ENCODE measurements at regions not wholly inside any gene's neighbourhood (a gene's known extent, or its start where the extent isn't known, plus 50 kb on each side); places are given as distances from the start of the nearest gene placed in this dataset.

DNA sequence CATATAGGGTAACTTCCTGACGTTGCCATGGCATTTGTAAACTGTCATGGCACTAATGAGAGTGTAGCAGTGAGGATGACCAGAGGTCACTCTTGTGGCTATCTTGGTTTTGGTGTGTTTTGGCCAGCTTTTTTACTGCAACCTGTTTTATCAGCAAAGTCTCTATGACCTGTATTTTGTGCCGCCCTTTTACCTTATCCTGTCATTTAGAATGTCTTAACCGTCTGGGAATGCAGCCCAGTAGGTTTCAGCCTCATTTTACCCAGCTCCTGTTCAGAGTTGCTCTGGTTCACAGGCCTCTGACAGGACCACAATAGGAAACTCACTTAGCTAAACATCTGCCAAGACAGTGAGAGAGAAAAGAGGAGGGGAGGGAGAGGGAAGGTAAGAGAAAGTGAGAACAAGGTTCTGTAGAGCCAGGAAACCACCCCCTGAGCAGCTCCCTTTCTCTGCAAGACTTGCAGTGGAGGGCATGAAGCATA, 64.8 kb upstream of the PLEKHG3 start:
- DNase-seq (ENCODE audit: low spot score): no peak

DNA sequence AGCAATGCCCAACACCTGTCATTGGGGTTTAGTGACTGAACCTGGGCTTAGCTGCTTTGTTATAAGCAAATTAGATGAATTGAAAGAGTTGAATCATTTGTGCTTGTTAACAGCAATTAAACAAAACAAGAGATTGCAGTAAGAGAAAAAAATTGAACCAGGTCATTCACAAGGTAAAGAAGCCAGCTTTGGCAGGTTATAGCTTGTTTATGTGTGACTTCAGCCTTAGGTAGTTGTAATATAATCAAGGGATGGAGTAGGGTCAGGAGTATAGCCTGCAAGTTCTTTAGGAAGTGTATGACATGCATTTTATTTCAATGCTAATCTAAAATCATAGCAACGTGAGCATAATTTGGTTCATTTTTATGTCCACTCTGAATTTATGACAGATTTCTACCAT, 63.4 kb upstream of the PLEKHG3 start:
- DNase-seq (ENCODE audit: low spot score): no peak

DNA sequence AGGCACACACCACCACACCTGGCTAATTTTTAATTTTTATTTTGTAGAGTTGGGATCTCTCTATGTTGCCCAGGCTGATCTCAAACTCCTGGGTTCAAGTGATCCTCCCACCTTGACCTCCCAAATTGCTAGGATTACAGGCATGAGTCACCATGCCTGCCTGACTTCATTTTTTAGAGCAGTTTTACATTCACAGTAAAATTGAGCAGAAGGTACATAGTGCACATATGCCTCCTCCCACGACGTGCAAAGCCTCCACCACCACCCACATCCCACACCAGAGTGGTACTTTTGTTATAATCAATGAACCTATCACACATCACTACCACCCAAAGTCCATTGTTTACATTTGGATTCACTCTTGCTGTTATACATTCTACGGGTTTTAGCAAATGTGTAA, 62.5 kb upstream of the PLEKHG3 start:
- DNase-seq (ENCODE audit: low spot score): no peak

DNA sequence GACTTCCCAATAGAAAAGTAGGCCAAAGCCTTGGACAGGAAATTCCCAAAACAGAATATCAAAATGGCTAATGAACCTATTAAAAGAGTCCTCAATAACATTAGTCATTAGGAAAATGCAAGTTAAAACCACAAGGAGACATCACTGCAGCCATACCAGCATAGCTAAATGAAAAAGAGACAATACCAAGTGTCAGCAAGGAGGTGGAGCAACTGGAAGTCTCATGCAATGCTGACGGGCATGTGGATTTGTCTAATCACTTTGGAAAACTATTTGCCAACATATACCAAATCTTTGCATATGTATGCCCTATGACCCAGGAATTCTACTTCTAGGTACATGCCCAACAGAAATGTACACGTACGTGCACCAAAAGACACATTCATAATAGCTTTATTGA, 60.5 kb upstream of the PLEKHG3 start:
- no peak for DNase-seq (ENCODE audit: low spot score)

DNA sequence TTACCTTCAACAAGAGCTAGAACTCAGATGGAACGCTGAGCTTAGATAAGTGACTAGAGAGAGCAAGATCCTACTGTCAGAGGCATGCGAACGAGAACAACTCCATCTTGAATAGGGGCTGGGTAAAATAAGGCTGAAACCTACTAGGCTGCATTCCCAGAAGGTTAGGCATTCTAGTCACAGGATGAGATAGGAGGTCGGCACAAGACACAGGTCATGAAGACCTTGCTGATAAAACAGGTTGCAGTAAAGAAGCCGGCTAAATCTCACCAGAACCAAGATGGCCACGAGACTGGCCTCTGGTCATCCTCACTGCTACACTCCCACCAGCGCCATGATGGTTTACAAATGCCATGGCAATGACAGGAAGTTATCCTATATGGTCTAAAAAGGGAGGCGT, 59.6 kb upstream of the PLEKHG3 start:
- no peak for DNase-seq (ENCODE audit: low spot score)

DNA sequence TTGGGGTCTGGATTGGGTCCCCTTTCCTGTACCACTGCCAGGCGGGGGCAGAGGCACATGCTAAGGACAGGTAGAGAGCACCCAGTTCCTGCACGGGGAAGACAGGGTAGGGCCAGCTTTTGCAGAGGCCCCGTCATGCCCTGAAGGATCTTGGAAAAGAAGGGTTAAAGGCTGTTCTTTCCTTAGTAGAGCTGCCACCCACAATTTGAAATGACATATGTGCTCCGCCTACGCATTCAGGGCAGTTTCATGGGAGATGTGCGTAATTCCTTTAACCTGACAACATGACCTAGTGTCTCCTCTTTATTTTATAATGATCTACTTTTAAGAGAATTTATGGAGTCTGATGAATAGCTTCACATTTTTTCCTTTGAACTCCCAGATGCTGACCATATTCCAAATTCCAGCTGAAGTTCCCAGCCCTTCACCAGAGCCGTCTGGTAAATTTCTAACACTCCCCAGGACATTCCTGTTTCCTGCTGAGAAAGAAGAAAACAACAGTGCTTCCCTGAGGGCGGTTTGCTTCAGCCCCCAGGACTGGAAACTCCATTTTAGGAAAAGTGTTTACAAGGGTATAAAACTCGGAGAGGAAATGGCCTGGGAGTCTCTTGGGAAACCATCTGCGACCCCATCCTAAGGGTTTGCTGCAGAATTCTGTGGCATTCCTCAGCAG, 58.9 kb upstream of the PLEKHG3 start:
- peak; percentile 51 for DNase-seq (ENCODE audit: low spot score)

DNA sequence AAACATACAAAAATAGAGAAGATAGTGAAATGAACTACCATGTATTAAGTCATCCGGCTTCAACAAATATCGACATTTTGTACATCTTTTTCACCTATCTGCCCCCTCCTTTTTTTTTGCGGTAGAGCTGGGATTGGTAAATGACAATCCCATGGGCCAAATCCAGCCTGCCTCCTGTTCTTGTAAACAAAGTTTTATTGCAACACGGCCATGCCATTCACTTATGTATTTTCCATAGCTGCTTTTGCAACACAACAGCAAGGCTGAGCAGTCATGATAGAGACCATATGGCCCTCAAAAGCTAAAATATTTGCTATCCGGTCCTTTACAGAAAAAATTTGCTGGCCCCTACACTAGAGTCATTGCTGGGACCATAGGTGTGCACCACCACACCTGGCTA, 58.1 kb upstream of the PLEKHG3 start:
- no peak for DNase-seq (ENCODE audit: low spot score)

DNA sequence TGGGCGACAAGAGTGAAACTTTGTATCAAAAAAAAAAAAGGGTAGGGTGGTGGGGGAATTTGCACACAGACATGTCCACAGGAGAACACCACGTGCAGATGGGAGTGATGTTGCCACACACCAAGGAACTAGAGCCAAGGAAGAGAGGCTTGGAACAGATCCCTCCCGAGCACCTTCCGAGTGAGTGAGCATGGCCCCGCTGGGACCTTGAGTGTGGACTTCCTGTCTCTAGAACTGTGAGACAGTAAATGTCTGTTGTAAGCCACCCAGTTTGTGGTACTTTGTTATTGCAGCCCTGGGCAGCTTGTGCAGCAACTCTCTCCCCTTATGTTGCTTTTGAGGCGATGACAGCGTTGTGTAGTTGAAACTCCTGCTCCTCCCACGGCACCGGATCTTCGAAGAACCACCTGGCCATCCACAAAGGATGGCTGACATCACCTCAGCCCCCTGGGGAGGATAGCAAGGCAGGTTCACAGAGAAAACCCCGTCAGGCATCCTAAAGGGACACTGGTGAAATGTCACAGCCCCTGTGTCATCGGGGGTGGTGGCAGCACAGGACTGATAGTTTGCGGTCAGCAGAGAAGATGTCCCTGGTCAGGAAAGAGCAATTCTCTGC, 54.7 kb upstream of the PLEKHG3 start:
- DNase-seq (ENCODE audit: low spot score): no peak

DNA sequence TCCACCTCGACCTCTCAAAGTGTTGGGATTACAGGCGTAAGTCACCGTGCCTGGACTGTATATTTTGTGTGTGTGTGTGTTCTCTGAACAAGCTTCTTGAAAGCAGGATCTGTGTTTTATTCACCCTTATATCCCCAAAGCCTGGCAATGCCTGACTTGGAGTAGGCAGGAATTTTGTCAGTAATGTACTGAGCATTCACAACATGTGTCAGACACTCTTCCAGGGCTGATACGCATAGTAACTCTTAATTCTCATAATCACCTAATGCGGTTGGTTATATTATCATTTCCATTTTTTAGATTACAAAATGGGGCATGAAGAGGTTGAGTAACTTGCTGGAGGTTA, 50.4 kb upstream of the PLEKHG3 start:
- no peak for DNase-seq (ENCODE audit: low spot score)

DNA sequence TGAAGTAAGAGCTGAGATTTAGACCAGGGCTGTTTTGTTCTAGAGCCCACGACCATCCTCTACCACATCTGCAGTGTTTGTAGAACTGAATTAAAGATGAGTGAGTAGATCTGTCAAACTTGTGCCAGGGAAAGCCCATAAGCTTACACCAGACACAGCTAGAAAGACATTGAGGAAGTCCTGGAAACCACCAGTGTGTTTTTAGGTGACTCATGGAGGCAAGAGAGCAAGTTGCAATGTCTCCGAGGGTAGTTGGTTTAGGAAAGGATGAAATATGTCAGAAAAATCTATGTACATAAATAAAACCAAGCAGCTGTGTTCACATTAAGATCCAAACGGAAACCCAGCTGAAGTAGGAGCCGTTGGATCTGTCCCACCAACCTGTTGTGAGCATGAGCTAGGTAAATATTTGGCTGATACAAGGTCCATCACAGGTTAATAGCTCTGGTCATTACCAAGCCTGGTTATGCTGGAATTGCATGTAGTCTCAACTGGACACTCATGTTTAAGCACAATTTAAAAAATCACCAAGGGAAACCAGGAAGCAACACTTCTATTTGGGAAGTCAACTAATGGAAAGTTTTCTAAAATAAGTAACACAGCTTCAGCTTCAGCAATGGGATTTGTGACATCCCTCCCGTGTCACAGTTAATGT, 49.9 kb upstream of the PLEKHG3 start:
- DNase-seq (ENCODE audit: low spot score): no peak
